Fibroblast of villous mesenchyme (primary cell): ENCODE measurements at regions not wholly inside any gene's neighbourhood (a gene's known extent, or its start where the extent isn't known, plus 50 kb on each side); places are given as distances from the start of the nearest gene placed in this dataset.

Source experiments
- DNase-seq: peaks from one replicate; pipeline ENCODE4 v3.0.0-alpha.2; 2010; ENCODE audit warnings: low read depth
- H3K4me3 ChIP-seq: 2 replicates; pipeline ENCODE4 v1.5.1; 2011; ENCODE audit warnings: low read depth, mild to moderate bottlenecking, low read length
- TF ChIP-seq, protein P1 (sequence below): IDR thresholded peaks from 2 replicates; pipeline ENCODE4 v1.5.1; 2012; ENCODE audit warnings: low read depth, mild to moderate bottlenecking, low read length; ENCODE audit not compliant: insufficient read depth

DNA sequence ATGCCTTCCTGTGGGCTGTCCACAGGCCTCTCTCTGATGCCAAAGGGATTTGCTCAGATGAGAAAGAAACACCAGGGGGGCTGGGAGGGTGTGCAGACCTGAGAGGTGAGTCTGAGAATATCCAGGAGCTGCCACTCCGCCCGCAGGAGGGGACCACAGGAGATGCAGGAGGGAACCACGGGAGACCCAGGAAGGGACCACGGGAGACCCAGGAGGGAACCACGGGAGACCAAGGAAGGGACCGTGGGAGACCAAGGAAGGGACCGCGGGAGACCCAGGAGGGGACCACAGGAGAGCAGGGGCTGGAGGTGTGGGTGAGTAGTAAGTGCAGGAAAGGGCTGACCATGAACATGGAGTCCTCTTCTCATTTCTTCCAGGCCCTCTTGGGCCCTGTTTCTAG is 74.6 kb upstream of the SFSWAP start:
- no peak overlapping the region for H3K4me3 ChIP-seq
- TF ChIP-seq, protein P1, sequence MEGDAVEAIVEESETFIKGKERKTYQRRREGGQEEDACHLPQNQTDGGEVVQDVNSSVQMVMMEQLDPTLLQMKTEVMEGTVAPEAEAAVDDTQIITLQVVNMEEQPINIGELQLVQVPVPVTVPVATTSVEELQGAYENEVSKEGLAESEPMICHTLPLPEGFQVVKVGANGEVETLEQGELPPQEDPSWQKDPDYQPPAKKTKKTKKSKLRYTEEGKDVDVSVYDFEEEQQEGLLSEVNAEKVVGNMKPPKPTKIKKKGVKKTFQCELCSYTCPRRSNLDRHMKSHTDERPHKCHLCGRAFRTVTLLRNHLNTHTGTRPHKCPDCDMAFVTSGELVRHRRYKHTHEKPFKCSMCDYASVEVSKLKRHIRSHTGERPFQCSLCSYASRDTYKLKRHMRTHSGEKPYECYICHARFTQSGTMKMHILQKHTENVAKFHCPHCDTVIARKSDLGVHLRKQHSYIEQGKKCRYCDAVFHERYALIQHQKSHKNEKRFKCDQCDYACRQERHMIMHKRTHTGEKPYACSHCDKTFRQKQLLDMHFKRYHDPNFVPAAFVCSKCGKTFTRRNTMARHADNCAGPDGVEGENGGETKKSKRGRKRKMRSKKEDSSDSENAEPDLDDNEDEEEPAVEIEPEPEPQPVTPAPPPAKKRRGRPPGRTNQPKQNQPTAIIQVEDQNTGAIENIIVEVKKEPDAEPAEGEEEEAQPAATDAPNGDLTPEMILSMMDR = no peak
- no peak for DNase-seq

DNA sequence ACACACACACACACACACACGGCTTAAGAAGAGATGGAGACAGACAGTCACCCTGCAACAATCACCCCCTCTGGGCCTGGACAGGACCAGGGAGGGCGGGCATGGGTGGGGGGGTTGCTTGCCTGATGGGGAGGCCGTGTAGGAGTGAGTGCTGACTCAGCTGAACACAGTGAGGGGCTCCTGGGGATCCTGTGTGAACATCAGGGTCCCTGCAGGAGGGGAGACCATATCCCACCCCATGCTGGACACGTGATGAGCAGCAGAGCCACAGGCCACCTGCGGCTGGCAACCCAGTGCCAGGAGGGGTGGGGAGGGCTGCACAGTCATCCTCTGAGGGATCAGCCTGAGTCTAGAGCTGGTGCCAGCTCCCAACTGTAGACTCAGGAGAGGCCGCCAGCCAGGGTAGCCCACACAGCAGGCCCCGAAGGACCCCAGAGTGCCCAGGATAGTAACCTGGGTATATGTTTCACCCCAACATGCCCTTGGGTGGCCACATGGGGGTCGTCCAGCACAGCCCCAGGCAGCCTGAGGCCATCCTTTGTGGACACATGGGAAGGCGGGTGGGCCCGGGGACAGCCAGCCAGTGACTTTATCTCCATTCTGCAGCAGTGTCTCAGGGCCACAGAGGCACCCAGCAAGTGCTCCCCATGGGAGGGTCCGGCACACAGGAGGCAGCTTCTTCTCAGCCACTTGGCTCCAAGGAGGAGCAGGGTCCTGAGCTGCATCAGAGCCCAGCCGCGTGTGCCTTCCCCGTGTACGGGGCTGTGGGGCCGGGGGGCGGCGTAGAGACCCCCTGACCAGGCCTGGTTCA is 73.7 kb upstream of the SFSWAP start:
- no peak overlapping the region for H3K4me3 ChIP-seq
- DNase-seq = no peak
- TF ChIP-seq, protein P1 = no peak

DNA sequence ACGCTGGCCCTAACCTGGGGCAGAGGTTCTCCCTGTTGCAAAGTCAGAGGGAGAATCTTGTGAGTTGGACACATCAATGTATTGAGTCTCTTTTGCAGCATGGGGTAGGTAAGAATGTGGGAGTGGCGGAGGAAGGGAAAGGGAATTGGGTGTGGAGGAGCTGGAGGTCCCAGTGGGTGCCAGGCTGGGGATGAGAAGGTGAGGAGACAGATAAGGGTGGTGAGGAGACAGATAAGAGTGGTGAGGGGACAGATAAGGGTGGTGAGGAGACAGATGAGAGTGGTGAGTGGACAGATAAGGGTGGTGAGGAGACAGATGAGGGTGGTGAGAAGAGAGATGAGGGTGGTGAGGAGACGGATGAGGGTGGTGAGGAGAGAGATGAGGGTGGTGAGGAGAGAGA is 72.9 kb upstream of the SFSWAP start:
- no peak overlapping the region for H3K4me3 ChIP-seq
- no peak for DNase-seq

DNA sequence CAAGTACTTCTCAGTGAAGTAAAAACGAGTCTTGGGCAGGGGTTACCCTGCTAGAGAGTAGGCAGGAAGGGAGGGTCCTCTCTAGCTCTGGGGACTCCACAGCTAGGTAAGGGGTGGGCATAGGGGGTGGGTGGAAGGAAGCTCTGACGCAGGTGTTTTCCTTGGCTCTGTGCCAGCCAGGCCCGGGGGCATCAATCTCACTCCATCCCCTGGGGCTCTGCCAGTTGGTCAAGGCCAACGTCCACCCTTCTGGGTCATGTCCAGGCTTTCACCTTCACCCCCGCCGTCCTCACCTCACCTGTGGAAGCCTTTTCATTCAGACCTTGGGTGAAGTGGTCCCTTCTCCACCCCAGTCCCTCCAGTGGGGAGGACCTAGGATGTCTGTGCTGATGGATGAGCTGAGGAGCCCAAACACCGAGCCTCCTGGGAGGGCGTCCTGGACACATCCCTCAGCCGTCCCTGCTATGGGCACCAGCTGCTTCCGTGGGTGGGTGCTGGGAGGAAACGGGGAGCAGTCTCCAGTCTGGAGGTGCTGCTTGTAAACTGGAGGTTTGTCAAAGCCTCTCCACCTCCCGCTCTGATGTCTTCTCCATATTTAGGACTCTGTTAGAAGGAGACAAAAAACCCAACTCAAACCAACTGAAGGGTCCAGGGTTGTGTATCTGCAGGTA is 71.5 kb upstream of the SFSWAP start:
- TF ChIP-seq, protein P1 = no peak
- H3K4me3 ChIP-seq = no peak overlapping the region
- no peak for DNase-seq

More for the DNA sequence above, 72.9 kb upstream of the SFSWAP start:
- TF ChIP-seq, protein P1 = no peak

DNA sequence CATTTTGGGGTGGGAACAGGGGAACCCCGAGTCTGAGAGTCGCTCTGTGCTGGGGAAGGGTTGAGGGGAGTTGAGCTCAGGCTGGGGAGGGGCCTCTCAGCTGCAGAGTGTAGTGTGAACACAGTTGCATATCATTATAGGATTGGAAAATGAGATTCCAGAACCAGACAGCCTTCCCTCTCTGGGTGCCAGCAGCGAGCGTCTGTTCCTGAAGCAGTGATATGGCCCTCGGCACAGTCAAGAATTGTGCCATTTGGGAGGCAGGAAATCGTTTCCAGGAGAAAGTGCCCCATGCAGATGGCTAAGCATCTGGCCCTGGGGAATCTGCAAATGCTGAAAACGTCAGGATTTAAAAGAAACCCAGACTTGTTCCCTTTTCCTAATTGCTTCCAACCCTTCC is 70.4 kb upstream of the SFSWAP start:
- TF ChIP-seq, protein P1 = no peak
- H3K4me3 ChIP-seq = no peak overlapping the region
- DNase-seq = no peak

DNA sequence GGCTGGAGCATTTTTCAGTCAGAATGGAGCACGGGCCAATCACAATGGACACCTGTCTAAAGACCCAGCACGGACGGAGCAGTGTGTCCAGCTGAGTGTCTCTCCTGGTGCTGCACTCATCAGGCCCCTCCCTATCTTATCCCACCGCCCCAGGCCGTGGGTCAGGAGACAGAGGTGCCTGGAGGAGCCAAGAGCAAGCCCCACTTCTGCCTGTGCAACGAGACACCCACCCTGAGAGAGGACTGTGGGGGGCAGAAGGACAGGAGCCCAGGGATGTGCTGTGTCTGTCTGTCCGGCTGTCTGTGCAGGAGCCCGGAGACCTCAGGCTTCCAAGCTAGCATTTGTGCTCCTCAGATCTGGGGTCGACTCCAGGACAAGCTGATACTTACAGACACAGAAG is 69.6 kb upstream of the SFSWAP start:
- TF ChIP-seq, protein P1 = no peak
- H3K4me3 ChIP-seq = no peak overlapping the region
- no peak for DNase-seq
